ENCODE measurements at regions not wholly inside any gene's neighbourhood (a gene's known extent, or its start where the extent isn't known, plus 50 kb on each side); places are given as distances from the start of the nearest gene placed in this dataset.
"Not testable (repeated sequence)": the region's sequence is repeated elsewhere in the genome, so short reads cannot be mapped to it uniquely, and the experiment has no call there.

DNA sequence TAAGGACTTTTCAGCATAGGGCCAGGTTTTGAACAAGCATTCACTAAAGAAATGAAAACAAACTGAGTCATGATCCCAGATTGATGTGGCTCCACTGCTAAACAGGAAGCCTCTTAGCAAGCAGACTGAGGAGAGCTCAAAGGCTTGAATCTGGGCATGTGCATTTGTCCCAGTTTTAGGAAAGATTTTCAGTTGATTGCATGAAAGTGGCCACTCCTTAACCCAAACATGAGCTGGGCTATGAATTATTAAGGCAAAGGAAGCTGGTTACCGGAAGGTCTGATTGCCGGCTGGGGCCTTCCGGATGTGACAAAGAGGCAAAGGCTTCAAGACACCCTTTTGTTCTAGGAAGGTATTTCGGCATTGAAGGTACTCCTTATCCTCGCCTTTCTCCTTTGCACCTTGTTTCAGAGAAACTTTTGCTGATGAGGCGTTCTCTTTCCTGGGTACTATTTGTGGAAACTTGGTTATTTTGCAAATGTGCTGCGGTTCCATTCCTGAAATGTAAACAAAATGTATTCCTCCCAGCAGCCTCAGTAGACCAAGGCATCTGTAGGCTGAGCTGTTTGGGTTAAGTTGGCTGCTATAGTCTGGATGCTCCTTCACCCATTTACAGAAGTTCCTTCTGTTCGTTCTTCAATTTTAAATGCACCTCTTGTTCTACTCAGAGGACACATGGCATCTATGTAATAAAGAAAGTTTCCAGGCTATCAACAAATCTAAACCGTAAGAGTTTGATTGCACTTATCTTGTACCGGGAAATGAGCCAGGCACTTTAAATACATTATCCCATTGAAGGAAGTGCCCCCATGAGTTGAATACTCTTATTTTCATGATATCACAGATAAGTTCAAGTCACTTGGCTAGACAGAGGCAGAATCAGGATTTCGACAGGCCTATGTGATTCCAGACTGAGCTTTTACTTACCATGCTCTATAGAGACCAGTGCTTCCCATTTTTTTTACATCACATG lies 115.6 kb upstream of the METAP2 start:
- Histone ChIP-seq H3K9me3 (no peaks in the 10 kb centered on the region), H3K27ac (no peak overlapping the region), H3K4me1 (no peaks in the 10 kb centered on the region), H3K36me3 (no peaks in the 10 kb centered on the region), H3K4me3 (no peak overlapping the region), H3K27me3 (no peaks in the 10 kb centered on the region)
- no peak for DNase-seq (ENCODE audit: low spot score)
- TF ChIP-seq CTCF (IDR thresholded peaks at IDR 0.05), result no peak

GRCh38 chr12:95365912-95366311 lies 108.0 kb upstream of the METAP2 start:
- Histone ChIP-seq H3K27ac (no peak overlapping the region), H3K4me3 (no peak overlapping the region), H3K9me3 (no peaks in the 10 kb centered on the region), H3K36me3 (no peaks in the 10 kb centered on the region), H3K4me1 (no peaks in the 10 kb centered on the region), H3K27me3 (no peaks in the 10 kb centered on the region)
- no peak for DNase-seq (ENCODE audit: low spot score)
- no peak for TF ChIP-seq CTCF (IDR thresholded peaks at IDR 0.05)

GRCh38 chr12:95368931-95369330 lies 105.0 kb upstream of the METAP2 start:
- H3K36me3 ChIP-seq, result no peaks in the 10 kb centered on the region

GRCh38 chr12:95371571-95371970 lies 102.4 kb upstream of the METAP2 start:
- no peaks in the 10 kb centered on the region for H3K36me3 ChIP-seq
- no peaks in the 10 kb centered on the region for H3K27me3 ChIP-seq
- no peak for TF ChIP-seq CTCF (IDR thresholded peaks at IDR 0.05)
- H3K9me3 ChIP-seq, result no peaks in the 10 kb centered on the region
- H3K4me1 ChIP-seq, result no peaks in the 10 kb centered on the region
- H3K4me3 ChIP-seq, result no peak overlapping the region
- DNase-seq (ENCODE audit: low spot score), result no peak
- no peak overlapping the region for H3K27ac ChIP-seq

More at GRCh38 chr12:95368931-95369330, 105.0 kb upstream of the METAP2 start:
- Histone ChIP-seq H3K4me3 (no peak overlapping the region), H3K27ac (no peak overlapping the region), H3K9me3 (no peaks in the 10 kb centered on the region), H3K27me3 (no peaks in the 10 kb centered on the region), H3K4me1 (no peaks in the 10 kb centered on the region)
- no peak for DNase-seq (ENCODE audit: low spot score)
- TF ChIP-seq CTCF (IDR thresholded peaks at IDR 0.05), result no peak

DNA sequence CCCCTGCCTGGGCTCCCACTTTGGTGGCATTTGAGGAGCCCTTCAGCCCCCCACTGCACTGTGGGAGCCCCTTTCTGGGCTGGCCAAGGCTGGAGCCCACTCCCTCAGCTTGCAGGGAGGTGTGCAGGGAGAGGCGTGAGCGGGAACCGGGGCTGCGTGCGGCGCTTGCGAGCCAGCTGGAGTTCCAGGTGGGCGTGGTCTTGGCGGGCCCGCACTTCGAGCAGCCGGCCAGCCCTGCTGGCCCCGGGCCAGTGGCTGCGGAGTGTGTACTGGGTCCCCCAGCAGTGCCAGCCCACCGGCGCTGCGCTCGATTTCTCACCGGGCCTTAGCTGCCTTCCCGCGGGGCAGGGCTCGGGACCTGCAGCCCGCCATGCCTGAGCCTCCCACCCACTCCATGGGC lies 94.5 kb upstream of the METAP2 start:
- not testable (repeated sequence) for H3K27me3 ChIP-seq; H3K9me3 ChIP-seq; DNase-seq (ENCODE audit: low spot score); H3K4me1 ChIP-seq; H3K36me3 ChIP-seq; H3K27ac ChIP-seq; H3K4me3 ChIP-seq

GRCh38 chr12:95380334-95380733 lies 93.6 kb upstream of the METAP2 start:
- H3K27me3 ChIP-seq; H3K27ac ChIP-seq; H3K4me3 ChIP-seq; H3K36me3 ChIP-seq; DNase-seq (ENCODE audit: low spot score); H3K9me3 ChIP-seq: not testable (repeated sequence)
- H3K4me1 ChIP-seq, result peaks cover 0 to 17% of the 10 kb centered on the region in 2 donors
